ENCODE measurements at regions not wholly inside any gene's neighbourhood (a gene's known extent, or its start where the extent isn't known, plus 50 kb on each side); places are given as distances from the start of the nearest gene placed in this dataset.

DNA sequence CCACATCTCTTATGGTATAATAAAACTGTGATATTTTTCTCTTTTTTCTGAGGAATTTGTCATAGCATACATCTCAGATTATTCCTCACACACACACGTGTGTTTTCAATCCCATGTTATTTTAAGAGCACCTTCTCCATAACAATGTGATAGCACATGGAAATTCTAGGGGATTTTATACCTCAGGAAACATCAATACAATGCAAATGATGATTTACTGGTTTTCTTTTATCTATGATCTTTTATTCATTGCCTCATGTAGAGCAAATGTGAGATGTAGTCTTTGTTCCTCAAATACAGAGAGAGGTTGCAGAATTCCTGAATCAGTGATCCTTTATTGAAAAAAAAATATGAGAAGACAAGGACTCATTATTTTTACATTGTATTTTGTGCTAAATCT, 128.3 kb upstream of the ROBO1 start:
- no peaks in the 10 kb centered on the region for H3K27me3 ChIP-seq (ENCODE audit: control insufficient read depth, insufficient read depth, low read length)
- no peaks in the 10 kb centered on the region for H3K9me3 ChIP-seq (ENCODE audit: control insufficient read depth, low read depth, low read length)
- H3K4me1 ChIP-seq (ENCODE audit: control insufficient read depth, low read depth, low read length) = no peaks in the 10 kb centered on the region
- no peak overlapping the region for H3K4me3 ChIP-seq (ENCODE audit: low read length)
- H3K27ac ChIP-seq (ENCODE audit: low read length) = no peak overlapping the region
- H3K9ac ChIP-seq (ENCODE audit: low read length) = no peak overlapping the region
- H3K36me3 ChIP-seq (ENCODE audit: control insufficient read depth, low read depth, low read length) = no peaks in the 10 kb centered on the region

DNA sequence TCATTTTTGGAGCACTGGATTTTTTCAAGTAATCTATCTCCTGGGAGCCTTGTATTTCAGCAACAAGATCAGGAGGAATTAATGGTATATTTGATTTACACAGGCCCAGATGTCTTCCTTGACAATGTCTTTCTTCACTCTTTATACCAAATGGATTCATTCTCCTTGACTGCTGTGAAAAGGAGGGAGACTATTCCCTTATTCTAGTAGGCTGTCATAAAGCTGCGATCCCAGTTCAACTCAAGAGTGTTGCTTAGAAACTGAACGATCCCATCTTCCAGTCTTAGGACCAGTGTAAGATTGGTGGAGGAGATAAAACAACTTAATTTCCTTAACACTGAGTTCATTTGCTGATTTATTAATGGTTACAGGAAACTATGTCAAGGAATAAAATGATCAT, 119.4 kb upstream of the ROBO1 start:
- no peaks in the 10 kb centered on the region for H3K36me3 ChIP-seq (ENCODE audit: control insufficient read depth, low read depth, low read length)
- no peak overlapping the region for H3K27ac ChIP-seq (ENCODE audit: low read length)
- H3K4me1 ChIP-seq (ENCODE audit: control insufficient read depth, low read depth, low read length) = no peaks in the 10 kb centered on the region
- H3K27me3 ChIP-seq (ENCODE audit: control insufficient read depth, insufficient read depth, low read length) = no peaks in the 10 kb centered on the region
- H3K4me3 ChIP-seq (ENCODE audit: low read length) = no peak overlapping the region
- H3K9ac ChIP-seq (ENCODE audit: low read length) = no peak overlapping the region
- H3K9me3 ChIP-seq (ENCODE audit: control insufficient read depth, low read depth, low read length) = no peaks in the 10 kb centered on the region

DNA sequence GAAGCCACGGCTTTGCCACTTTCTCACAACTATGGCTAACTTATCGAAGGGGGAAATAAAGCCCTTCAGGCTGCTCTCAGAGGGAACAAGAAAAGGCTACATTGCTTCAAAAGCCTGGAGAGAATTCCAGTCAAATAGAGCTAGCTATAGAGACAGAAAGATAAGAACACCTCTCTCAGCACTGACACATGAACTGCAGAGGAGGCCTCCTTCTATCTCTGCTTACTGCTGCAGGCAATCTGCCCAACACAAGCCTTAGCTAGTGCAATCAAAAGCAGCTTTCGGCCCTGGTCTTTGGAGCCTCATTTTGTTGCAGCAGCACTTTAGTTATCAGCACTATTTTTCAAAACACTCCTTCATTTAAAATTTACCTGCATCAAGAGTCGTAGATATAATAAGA, 118.4 kb upstream of the ROBO1 start:
- no peak overlapping the region for H3K4me3 ChIP-seq (ENCODE audit: low read length)
- H3K4me1 ChIP-seq (ENCODE audit: control insufficient read depth, low read depth, low read length) = no peaks in the 10 kb centered on the region
- no peaks in the 10 kb centered on the region for H3K36me3 ChIP-seq (ENCODE audit: control insufficient read depth, low read depth, low read length)
- no peaks in the 10 kb centered on the region for H3K27me3 ChIP-seq (ENCODE audit: control insufficient read depth, insufficient read depth, low read length)
- no peaks in the 10 kb centered on the region for H3K9me3 ChIP-seq (ENCODE audit: control insufficient read depth, low read depth, low read length)
- H3K9ac ChIP-seq (ENCODE audit: low read length) = no peak overlapping the region
- no peak overlapping the region for H3K27ac ChIP-seq (ENCODE audit: low read length)

DNA sequence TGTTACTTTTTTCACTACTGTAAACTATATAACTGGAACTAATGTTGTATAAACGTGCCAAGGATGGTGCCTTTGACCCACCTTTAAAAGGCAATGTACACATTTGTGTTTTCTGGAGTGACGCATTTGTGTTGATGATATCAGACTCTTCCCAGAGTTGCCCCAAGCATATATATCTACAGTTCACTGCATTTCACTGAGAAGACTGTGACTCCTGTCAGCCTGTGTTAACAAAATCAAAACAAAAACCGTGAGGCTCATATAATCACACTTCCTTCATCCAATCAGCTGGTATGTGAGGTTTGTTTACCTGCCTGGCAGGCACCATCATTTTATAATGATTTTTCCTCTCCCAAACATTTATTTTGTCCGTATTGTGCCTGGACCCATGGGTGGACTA, 117.6 kb upstream of the ROBO1 start:
- H3K9me3 ChIP-seq (ENCODE audit: control insufficient read depth, low read depth, low read length) = no peaks in the 10 kb centered on the region
- H3K4me3 ChIP-seq (ENCODE audit: low read length) = no peak overlapping the region
- no peaks in the 10 kb centered on the region for H3K36me3 ChIP-seq (ENCODE audit: control insufficient read depth, low read depth, low read length)
- no peak overlapping the region for H3K27ac ChIP-seq (ENCODE audit: low read length)
- H3K9ac ChIP-seq (ENCODE audit: low read length) = no peak overlapping the region
- H3K27me3 ChIP-seq (ENCODE audit: control insufficient read depth, insufficient read depth, low read length) = no peaks in the 10 kb centered on the region
- H3K4me1 ChIP-seq (ENCODE audit: control insufficient read depth, low read depth, low read length) = no peaks in the 10 kb centered on the region

DNA sequence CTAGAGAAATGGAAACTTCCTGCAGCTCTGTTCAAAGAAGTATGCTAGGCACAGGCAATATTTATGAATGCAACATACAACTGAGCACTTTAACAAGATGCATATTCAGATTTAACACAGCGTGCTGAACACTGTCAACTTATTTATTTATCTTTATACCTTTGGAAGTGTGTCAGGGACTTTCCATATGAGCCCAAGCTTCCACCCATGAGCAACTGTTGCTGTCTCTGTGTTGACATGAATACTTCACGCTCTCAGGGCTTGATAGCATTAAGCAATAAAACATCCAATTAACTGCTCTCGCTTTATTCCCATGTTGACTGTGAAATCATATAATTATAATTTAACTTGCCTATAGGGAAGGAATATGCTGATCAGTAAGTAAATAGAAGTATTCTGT, 116.6 kb upstream of the ROBO1 start:
- Histone ChIP-seq H3K27me3 (ENCODE audit: control insufficient read depth, insufficient read depth, low read length) (no peaks in the 10 kb centered on the region), H3K36me3 (ENCODE audit: control insufficient read depth, low read depth, low read length) (no peaks in the 10 kb centered on the region), H3K4me1 (ENCODE audit: control insufficient read depth, low read depth, low read length) (no peaks in the 10 kb centered on the region), H3K9ac (ENCODE audit: low read length) (no peak overlapping the region), H3K27ac (ENCODE audit: low read length) (no peak overlapping the region), H3K4me3 (ENCODE audit: low read length) (no peak overlapping the region), H3K9me3 (ENCODE audit: control insufficient read depth, low read depth, low read length) (no peaks in the 10 kb centered on the region)

DNA sequence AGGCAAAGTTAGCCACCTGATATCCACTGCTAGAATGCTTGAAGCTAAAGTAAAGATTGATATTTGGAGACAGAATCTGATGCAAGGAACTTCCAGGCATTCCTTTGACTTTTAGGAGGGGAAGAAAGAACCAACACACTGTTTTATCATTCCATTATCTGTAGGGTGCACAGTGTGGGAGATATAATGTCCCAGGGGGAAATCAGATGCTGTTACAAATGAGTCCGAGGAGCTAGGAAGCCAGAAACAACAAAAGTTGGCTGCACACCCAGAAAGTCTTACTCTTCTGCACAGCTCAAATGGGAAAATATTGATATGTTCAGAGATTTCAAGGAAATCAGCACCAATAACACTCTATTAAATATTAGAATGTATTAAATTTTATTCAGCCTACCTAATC, 113.6 kb upstream of the ROBO1 start:
- Histone ChIP-seq H3K4me1 (ENCODE audit: control insufficient read depth, low read depth, low read length) (no peaks in the 10 kb centered on the region), H3K27ac (ENCODE audit: low read length) (no peak overlapping the region), H3K36me3 (ENCODE audit: control insufficient read depth, low read depth, low read length) (no peaks in the 10 kb centered on the region), H3K9me3 (ENCODE audit: control insufficient read depth, low read depth, low read length) (no peaks in the 10 kb centered on the region), H3K9ac (ENCODE audit: low read length) (no peak overlapping the region), H3K27me3 (ENCODE audit: control insufficient read depth, insufficient read depth, low read length) (no peaks in the 10 kb centered on the region), H3K4me3 (ENCODE audit: low read length) (no peak overlapping the region)

DNA sequence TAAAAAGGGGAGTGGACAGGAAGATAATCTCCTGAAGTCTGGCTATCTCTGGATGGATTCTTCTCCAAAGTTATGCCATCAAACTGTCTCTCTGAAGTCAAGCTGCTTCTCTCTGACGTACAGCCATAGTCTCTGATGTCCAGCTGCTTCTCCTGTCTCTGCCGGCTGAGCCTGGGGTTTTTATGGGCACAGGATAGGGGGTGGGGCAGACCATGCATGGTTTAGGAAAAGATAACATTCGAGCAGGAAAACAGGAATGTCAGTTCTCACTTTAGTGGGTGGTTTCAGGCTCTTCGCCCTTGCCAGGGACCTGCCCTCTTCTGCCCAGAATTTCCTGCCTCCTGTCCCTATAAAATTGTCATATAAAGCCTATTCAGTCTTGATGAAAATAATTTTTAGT, 110.9 kb upstream of the ROBO1 start:
- H3K9ac ChIP-seq (ENCODE audit: low read length) = no peak overlapping the region

DNA sequence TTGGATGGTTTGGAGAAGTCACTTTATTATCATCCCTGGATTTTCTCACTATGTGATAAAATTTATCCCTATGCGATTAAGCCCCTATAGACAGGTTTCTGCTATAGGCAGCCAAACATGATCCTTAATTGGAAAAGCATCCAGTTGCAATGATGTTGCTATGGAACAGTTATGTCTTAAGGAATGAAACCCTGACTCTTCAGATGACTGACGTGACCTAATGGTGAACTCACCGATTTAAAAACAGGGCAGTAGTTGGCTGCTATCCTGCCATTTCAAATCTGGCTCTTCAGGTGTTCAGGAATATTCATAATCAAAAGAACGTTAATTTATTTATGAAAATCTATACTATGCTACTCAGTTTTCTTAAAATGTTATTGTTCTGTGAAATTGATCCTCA, 106.8 kb upstream of the ROBO1 start:
- H3K9ac ChIP-seq (ENCODE audit: low read length) = no peak overlapping the region
- H3K4me1 ChIP-seq (ENCODE audit: control insufficient read depth, low read depth, low read length) = no peaks in the 10 kb centered on the region
- no peaks in the 10 kb centered on the region for H3K27me3 ChIP-seq (ENCODE audit: control insufficient read depth, insufficient read depth, low read length)
- no peak overlapping the region for H3K4me3 ChIP-seq (ENCODE audit: low read length)
- no peak overlapping the region for H3K27ac ChIP-seq (ENCODE audit: low read length)
- H3K36me3 ChIP-seq (ENCODE audit: control insufficient read depth, low read depth, low read length) = no peaks in the 10 kb centered on the region
- no peaks in the 10 kb centered on the region for H3K9me3 ChIP-seq (ENCODE audit: control insufficient read depth, low read depth, low read length)

More for the DNA sequence above, 110.9 kb upstream of the ROBO1 start:
- no peak overlapping the region for H3K27ac ChIP-seq (ENCODE audit: low read length)
- H3K36me3 ChIP-seq (ENCODE audit: control insufficient read depth, low read depth, low read length) = no peaks in the 10 kb centered on the region
- H3K4me1 ChIP-seq (ENCODE audit: control insufficient read depth, low read depth, low read length) = no peaks in the 10 kb centered on the region
- H3K4me3 ChIP-seq (ENCODE audit: low read length) = no peak overlapping the region
- no peaks in the 10 kb centered on the region for H3K27me3 ChIP-seq (ENCODE audit: control insufficient read depth, insufficient read depth, low read length)
- H3K9me3 ChIP-seq (ENCODE audit: control insufficient read depth, low read depth, low read length) = no peaks in the 10 kb centered on the region

DNA sequence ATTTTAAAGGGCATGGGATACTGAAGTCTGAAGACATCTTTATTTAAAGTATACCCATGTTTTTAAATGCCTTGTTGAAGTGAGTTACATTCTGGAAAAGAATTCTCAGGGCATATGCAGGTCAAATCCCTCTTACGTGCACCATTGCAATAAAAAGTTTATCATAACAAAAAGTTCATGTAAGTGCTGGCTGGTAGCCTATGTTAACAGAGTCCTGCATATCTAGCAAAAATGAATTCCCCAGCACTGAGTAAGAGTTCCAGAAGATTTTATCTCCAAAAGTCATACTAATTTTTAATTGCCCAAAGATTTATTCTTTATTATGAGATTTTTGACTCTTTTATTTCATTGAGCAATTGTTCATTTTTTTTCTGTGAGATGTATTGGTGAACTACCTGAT, 104.7 kb upstream of the ROBO1 start:
- no peaks in the 10 kb centered on the region for H3K27me3 ChIP-seq (ENCODE audit: control insufficient read depth, insufficient read depth, low read length)
- no peaks in the 10 kb centered on the region for H3K9me3 ChIP-seq (ENCODE audit: control insufficient read depth, low read depth, low read length)
- no peaks in the 10 kb centered on the region for H3K36me3 ChIP-seq (ENCODE audit: control insufficient read depth, low read depth, low read length)
- no peak overlapping the region for H3K9ac ChIP-seq (ENCODE audit: low read length)
- H3K4me3 ChIP-seq (ENCODE audit: low read length) = no peak overlapping the region
- no peak overlapping the region for H3K27ac ChIP-seq (ENCODE audit: low read length)
- H3K4me1 ChIP-seq (ENCODE audit: control insufficient read depth, low read depth, low read length) = no peaks in the 10 kb centered on the region

DNA sequence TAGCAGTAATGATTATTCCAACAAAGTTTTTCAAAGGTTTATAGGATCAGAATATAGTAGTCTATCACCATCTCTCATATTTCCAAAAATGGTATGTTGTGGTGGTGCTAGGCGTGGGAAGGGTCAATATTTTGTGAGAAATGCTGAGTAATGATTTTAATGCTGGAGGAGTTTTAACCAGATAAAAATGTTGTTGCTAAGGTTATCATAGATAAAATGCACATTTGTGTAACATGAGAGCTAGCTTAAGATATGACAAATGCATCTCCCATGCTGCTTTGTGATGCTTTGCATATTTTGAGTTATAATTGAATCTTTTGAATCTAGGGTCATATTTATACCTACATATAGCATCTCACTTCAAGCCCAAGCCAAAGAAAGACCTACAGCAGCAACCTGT, 103.9 kb upstream of the ROBO1 start:
- Histone ChIP-seq H3K4me1 (ENCODE audit: control insufficient read depth, low read depth, low read length) (no peaks in the 10 kb centered on the region), H3K36me3 (ENCODE audit: control insufficient read depth, low read depth, low read length) (no peaks in the 10 kb centered on the region), H3K27ac (ENCODE audit: low read length) (no peak overlapping the region), H3K9me3 (ENCODE audit: control insufficient read depth, low read depth, low read length) (no peaks in the 10 kb centered on the region), H3K9ac (ENCODE audit: low read length) (no peak overlapping the region), H3K4me3 (ENCODE audit: low read length) (no peak overlapping the region), H3K27me3 (ENCODE audit: control insufficient read depth, insufficient read depth, low read length) (no peaks in the 10 kb centered on the region)

DNA sequence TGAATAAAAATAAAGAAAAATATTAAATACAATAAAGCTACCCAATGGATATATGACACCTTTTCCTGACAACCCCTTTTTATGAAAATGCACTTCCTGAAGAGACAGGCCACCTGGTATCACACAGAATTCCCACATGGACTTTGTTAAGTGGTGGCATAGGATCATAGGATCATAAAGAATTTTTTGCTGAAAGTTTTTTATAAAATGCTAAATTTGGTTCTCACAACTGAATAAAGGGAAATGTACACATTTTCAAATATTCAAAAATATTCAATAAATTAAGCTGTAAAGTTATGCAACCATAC, 102.5 kb upstream of the ROBO1 start:
- no peak overlapping the region for H3K9ac ChIP-seq (ENCODE audit: low read length)
- no peaks in the 10 kb centered on the region for H3K36me3 ChIP-seq (ENCODE audit: control insufficient read depth, low read depth, low read length)
- H3K9me3 ChIP-seq (ENCODE audit: control insufficient read depth, low read depth, low read length) = no peaks in the 10 kb centered on the region
- H3K4me3 ChIP-seq (ENCODE audit: low read length) = no peak overlapping the region
- no peaks in the 10 kb centered on the region for H3K4me1 ChIP-seq (ENCODE audit: control insufficient read depth, low read depth, low read length)
- no peaks in the 10 kb centered on the region for H3K27me3 ChIP-seq (ENCODE audit: control insufficient read depth, insufficient read depth, low read length)
- no peak overlapping the region for H3K27ac ChIP-seq (ENCODE audit: low read length)

DNA sequence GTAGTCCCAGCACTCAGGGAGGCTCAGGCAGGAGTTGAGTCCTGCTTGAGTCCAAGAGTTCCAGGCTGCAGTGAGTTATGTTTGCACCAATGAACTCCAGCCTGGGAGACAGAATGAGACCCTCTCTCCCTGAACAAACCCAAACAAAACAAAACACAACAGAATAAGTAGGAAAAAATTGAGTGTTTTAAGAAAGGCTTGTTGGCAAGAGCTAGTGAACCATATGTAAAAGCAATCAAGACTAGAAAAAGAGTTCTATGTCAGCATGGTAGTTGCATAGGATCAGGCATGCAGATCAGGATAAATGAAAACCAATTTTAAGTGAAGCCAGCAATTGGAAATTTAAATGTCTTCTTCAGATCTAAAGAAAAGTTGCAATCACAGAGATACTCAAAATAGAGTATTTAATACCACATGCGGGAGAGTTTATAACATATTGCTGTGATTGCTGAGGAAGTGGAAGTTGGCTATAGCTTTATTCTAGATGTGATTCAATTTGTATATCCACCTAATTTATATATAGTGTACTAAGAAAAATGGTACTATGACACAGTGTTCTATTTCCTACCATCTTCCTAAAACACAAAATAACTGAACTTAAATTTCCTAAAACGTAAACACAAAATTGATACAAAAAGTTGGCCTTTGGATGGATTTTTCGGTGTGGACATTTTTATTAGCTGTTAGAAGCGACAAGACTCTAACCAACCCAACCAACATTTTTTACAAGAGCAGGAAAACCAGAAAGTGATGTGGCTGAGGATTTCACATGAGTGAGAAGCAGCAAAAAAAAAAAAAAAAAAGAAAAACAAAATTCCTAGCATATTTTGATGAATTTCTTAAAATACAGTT, 101.9 kb upstream of the ROBO1 start:
- H3K36me3 ChIP-seq (ENCODE audit: control insufficient read depth, low read depth, low read length) = no peaks in the 10 kb centered on the region
- no peak overlapping the region for H3K27ac ChIP-seq (ENCODE audit: low read length)
- H3K9ac ChIP-seq (ENCODE audit: low read length) = no peak overlapping the region
- H3K27me3 ChIP-seq (ENCODE audit: control insufficient read depth, insufficient read depth, low read length) = no peaks in the 10 kb centered on the region
- no peaks in the 10 kb centered on the region for H3K4me1 ChIP-seq (ENCODE audit: control insufficient read depth, low read depth, low read length)
- H3K4me3 ChIP-seq (ENCODE audit: low read length) = no peak overlapping the region
- no peaks in the 10 kb centered on the region for H3K9me3 ChIP-seq (ENCODE audit: control insufficient read depth, low read depth, low read length)

Data from iPS-18a (cell line).